IMR-90 (cell line): ENCODE measurements at regions not wholly inside any gene's neighbourhood (a gene's known extent, or its start where the extent isn't known, plus 50 kb on each side); places are given as distances from the start of the nearest gene placed in this dataset.

Experiments
- ATAC-seq: fragments of 200-7000 bp; cut with Tn5 transposase; 2 replicates; pipeline ENCODE4 v1.9.1; 2020; ENCODE audit warnings: low read depth, mild to moderate bottlenecking, moderate library complexity
- BruUV-seq: library from RNA; stranded (reverse); fragments of 400-500 nt; replicated peaks from 2 replicates; lab custom pipeline; 2021; lab: Mats Ljungman, UMichigan
- CTCF ChIA-PET: fragments of 300-600 bp; formaldehyde crosslinking; extraction: SDS; loops from one replicate; lab custom pipeline; 2021; ENCODE audit warnings: antibody characterized with exemption; lab: Yijun Ruan, JAX
- POLR2A ChIA-PET: fragments of 300-600 bp; sonication (Branson Sonifier 250); formaldehyde crosslinking; loops from one replicate; lab custom pipeline; 2022; ENCODE audit warnings: antibody characterized with exemption; ENCODE audit not compliant: unreplicated experiment; lab: Charles Lee
- DNase-seq: peaks from one replicate; pipeline ENCODE4 v3.0.0; 2013
- H2AFZ ChIP-seq: replicated peaks from 2 replicates; pipeline ENCODE3; 2013; ENCODE audit warnings: low read length, mild to moderate bottlenecking; ENCODE audit not compliant: poor library complexity
- H2AK5ac ChIP-seq: 2 replicates; pipeline ENCODE4 v1.6.1; 2013; ENCODE audit warnings: low read depth, low read length, inconsistent platforms
- H2AK9ac ChIP-seq: replicated peaks from 2 replicates; pipeline ENCODE3; 2013; ENCODE audit warnings: mild to moderate bottlenecking, low read depth, low read length, moderate library complexity; ENCODE audit not compliant: poor library complexity
- H2BK120ac ChIP-seq: 2 replicates; pipeline ENCODE4 v1.6.1; 2013; ENCODE audit warnings: low read depth, low read length, inconsistent platforms
- H2BK15ac ChIP-seq: 3 replicates; pipeline ENCODE4 v1.6.1; 2013; ENCODE audit warnings: low read depth, low read length, inconsistent platforms
- H2BK20ac ChIP-seq: 2 replicates; pipeline ENCODE4 v1.6.1; 2013; ENCODE audit warnings: low read depth, mild to moderate bottlenecking, inconsistent platforms, low read length, moderate library complexity
- H2BK5ac ChIP-seq: 2 replicates; pipeline ENCODE4 v1.6.1; 2013; ENCODE audit warnings: mild to moderate bottlenecking, low read depth, low read length, inconsistent platforms; ENCODE audit not compliant: poor library complexity, severe bottlenecking
- H3K14ac ChIP-seq: replicated peaks from 2 replicates; pipeline ENCODE4 v1.6.1; 2013; ENCODE audit warnings: low read depth, low read length, inconsistent platforms
- H3K18ac ChIP-seq: 2 replicates; pipeline ENCODE4 v1.6.1; 2013; ENCODE audit warnings: low read depth, low read length, control low read depth
- H3K23ac ChIP-seq: 2 replicates; pipeline ENCODE4 v1.6.1; 2013; ENCODE audit warnings: low read depth, low read length, inconsistent platforms
- H3K27ac ChIP-seq: 2 replicates; pipeline ENCODE4 v1.5.1; 2013; ENCODE audit warnings: mild to moderate bottlenecking, control low read depth, low read length; ENCODE audit not compliant: insufficient read depth
- H3K27me3 ChIP-seq: 2 replicates; pipeline ENCODE4 v1.6.1; 2013; ENCODE audit warnings: low read length; ENCODE audit not compliant: control insufficient read depth, insufficient read depth
- H3K36me3 ChIP-seq: 2 replicates; pipeline ENCODE4 v1.6.1; 2013; ENCODE audit warnings: low read length, mixed read lengths; ENCODE audit not compliant: control insufficient read depth, insufficient read depth
- H3K4ac ChIP-seq: 2 replicates; pipeline ENCODE4 v1.6.1; 2013; ENCODE audit warnings: low read depth, low read length, inconsistent platforms
- H3K4me1 ChIP-seq: 2 replicates; pipeline ENCODE4 v1.6.1; 2013; ENCODE audit warnings: low read length, mixed read lengths; ENCODE audit not compliant: control insufficient read depth, insufficient read depth
- H3K4me2 ChIP-seq: 2 replicates; pipeline ENCODE4 v1.6.1; 2013; ENCODE audit warnings: low read depth, mild to moderate bottlenecking, control low read depth, low read length, moderate library complexity
- H3K4me3 ChIP-seq: 2 replicates; pipeline ENCODE4 v1.5.1; 2013; ENCODE audit warnings: low read depth, mild to moderate bottlenecking, control low read depth, low read length, moderate library complexity; ENCODE audit not compliant: insufficient read depth
- H3K56ac ChIP-seq: 2 replicates; pipeline ENCODE4 v1.6.1; 2013; ENCODE audit warnings: low read length, inconsistent platforms; ENCODE audit not compliant: insufficient read depth; ENCODE audit errors: extremely low read depth
- H3K79me1 ChIP-seq, 2 experiments: 2 replicates each; pipeline ENCODE4 v1.6.1; 2013; ENCODE audit warnings: low read length in 2 of 2, inconsistent platforms in 1 of 2, low read depth in 1 of 2
- H3K9ac ChIP-seq: 2 replicates; pipeline ENCODE4 v1.6.1; 2013; ENCODE audit warnings: low read depth, low read length, control low read depth
- H3K9me1 ChIP-seq: 2 replicates; pipeline ENCODE4 v1.6.1; 2013; ENCODE audit warnings: low read length, inconsistent platforms; ENCODE audit not compliant: insufficient read depth
- H3K9me3 ChIP-seq: 2 replicates; pipeline ENCODE4 v1.6.1; 2013; ENCODE audit warnings: low read length; ENCODE audit not compliant: control insufficient read depth, insufficient read depth
- H4K20me1 ChIP-seq: 2 replicates; pipeline ENCODE4 v1.6.1; 2013; ENCODE audit warnings: low read length, inconsistent platforms; ENCODE audit not compliant: insufficient read depth
- H4K5ac ChIP-seq: 2 replicates; pipeline ENCODE4 v1.6.1; 2013; ENCODE audit warnings: mild to moderate bottlenecking, low read depth, low read length, control low read depth
- H4K8ac ChIP-seq, 2 experiments: 2 replicates each; pipeline ENCODE4 v1.6.1; 2013; ENCODE audit warnings: low read depth in 2 of 2, low read length in 2 of 2, control low read depth in 1 of 2, inconsistent platforms in 1 of 2
- H4K91ac ChIP-seq: 2 replicates; pipeline ENCODE4 v1.6.1; 2013; ENCODE audit warnings: low read depth, low read length, inconsistent platforms; ENCODE audit not compliant: insufficient read depth
- BHLHE40 ChIP-seq: fragments of 150-350 bp; IDR thresholded peaks from 2 replicates; pipeline ENCODE4 v1.6.1; 2016; ENCODE audit warnings: mild to moderate bottlenecking, low read depth, low read length
- CEBPB ChIP-seq: IDR thresholded peaks from 2 replicates; pipeline ENCODE4 v1.6.1; 2012; ENCODE audit warnings: low read depth, low read length, improper control_type of control experiment
- CHD1 ChIP-seq: IDR thresholded peaks from 2 replicates; pipeline ENCODE4 v1.6.1; 2012; ENCODE audit warnings: low read depth, low read length, improper control_type of control experiment
- CTCF ChIP-seq: conservative IDR thresholded peaks from 2 replicates; pipeline ENCODE4 v1.5.1; 2012; ENCODE audit warnings: mild to moderate bottlenecking, low read depth, low read length, improper control_type of control experiment
- ELK1 ChIP-seq: fragments of 150-350 bp; IDR thresholded peaks from 2 replicates; pipeline ENCODE4 v1.6.1; 2016; ENCODE audit warnings: low read depth, mild to moderate bottlenecking, low read length, moderate library complexity, borderline replicate concordance
- FOS ChIP-seq: fragments of 150-350 bp; IDR thresholded peaks from 2 replicates; pipeline ENCODE4 v1.6.1; 2016; ENCODE audit warnings: low read depth, low read length
- MAZ ChIP-seq: IDR thresholded peaks from 2 replicates; pipeline ENCODE4 v1.6.1; 2012; ENCODE audit warnings: low read depth, mild to moderate bottlenecking, low read length, improper control_type of control experiment, moderate library complexity, borderline replicate concordance
- NFE2L2 ChIP-seq: fragments of 150-350 bp; IDR thresholded peaks from 2 replicates; pipeline ENCODE4 v1.6.1; 2016; ENCODE audit warnings: low read depth, mild to moderate bottlenecking, low read length
- POLR2A ChIP-seq: IDR thresholded peaks from 2 replicates; pipeline ENCODE4 v1.6.1; 2012; ENCODE audit warnings: mild to moderate bottlenecking, low read depth, low read length
- RAD21 ChIP-seq: IDR thresholded peaks from 2 replicates; pipeline ENCODE4 v1.6.1; 2012; ENCODE audit warnings: low read length, improper control_type of control experiment
- RCOR1 ChIP-seq: IDR thresholded peaks from 2 replicates; pipeline ENCODE4 v1.6.1; 2012; ENCODE audit warnings: mild to moderate bottlenecking, low read length, improper control_type of control experiment; ENCODE audit not compliant: insufficient replicate concordance
- RFX5 ChIP-seq: IDR thresholded peaks from 2 replicates; pipeline ENCODE4 v1.8.0; 2012; ENCODE audit warnings: low read depth, mild to moderate bottlenecking, low read length, moderate library complexity
- SMC3 ChIP-seq: fragments of 150-350 bp; IDR thresholded peaks from 2 replicates; pipeline ENCODE4 v1.6.1; 2016; ENCODE audit warnings: low read depth, mild to moderate bottlenecking, antibody characterized with exemption, low read length, moderate library complexity
- dilution Hi-C: fragments of 300-500 bp; cut with HindIII; formaldehyde crosslinking; loops from one replicate; pipeline ENCODE4 v1.14.3; 2018; ENCODE audit warnings: low sequenced_read_pairs; ENCODE audit not compliant: unreplicated experiment
- in situ Hi-C: fragments of 300-500 bp; cut with MboI; formaldehyde crosslinking; loops from 3 replicates; pipeline ENCODE4 v1.14.3; 2019; ENCODE audit warnings: low sequenced_read_pairs, inconsistent platforms, mixed read lengths
- intact Hi-C: fragments of 100-400 bp; cut with micrococcal nuclease; formaldehyde crosslinking; loops from 2 replicates; pipeline ENCODE4 v1.10.0; 2022
- TF ChIP-seq, protein P1 (sequence below): fragments of 150-350 bp; IDR thresholded peaks from 2 replicates; pipeline ENCODE4 v1.6.1; 2017; ENCODE audit warnings: mild to moderate bottlenecking, antibody characterized with exemption, low read length, low read depth

DNA sequence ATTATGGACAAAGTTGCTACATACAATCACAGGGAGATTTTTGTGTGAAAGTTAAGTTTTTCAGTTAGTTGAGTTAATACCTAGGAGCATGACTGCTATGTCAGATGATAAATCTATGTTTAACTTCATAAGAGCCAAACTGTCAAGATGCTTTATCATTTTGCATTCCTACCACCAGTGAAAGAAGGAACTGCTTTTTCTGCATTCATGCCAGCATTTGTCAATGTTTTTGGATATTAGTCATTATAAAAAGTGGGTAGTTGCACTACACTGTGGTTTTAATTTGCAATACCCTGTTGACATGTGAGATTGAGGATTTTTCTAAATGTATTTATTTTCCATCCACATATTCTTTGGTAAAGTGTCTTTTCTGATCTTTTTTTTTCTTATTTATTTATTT, 434.0 kb upstream of the MON1B start:
- no peaks in the 10 kb centered on the region for H3K36me3 ChIP-seq
- intact Hi-C loops: no loop called here
- H3K4me1 ChIP-seq: no peaks in the 10 kb centered on the region
- H3K4ac ChIP-seq: no peak overlapping the region
- TF ChIP-seq, protein P1, sequence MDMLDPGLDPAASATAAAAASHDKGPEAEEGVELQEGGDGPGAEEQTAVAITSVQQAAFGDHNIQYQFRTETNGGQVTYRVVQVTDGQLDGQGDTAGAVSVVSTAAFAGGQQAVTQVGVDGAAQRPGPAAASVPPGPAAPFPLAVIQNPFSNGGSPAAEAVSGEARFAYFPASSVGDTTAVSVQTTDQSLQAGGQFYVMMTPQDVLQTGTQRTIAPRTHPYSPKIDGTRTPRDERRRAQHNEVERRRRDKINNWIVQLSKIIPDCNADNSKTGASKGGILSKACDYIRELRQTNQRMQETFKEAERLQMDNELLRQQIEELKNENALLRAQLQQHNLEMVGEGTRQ: no peak
- TF ChIP-seq NFE2L2 (no peak), SMC3 (no peak), RAD21 (no peak), FOS (no peak), POLR2A (no peak), BHLHE40 (no peak), RCOR1 (no peak), RFX5 (no peak), CEBPB (no peak), CHD1 (no peak), ELK1 (no peak), MAZ (no peak), CTCF (no peak)
- no peak overlapping the region for H2AK9ac ChIP-seq
- H4K20me1 ChIP-seq: no peaks in the 10 kb centered on the region
- H3K14ac ChIP-seq: no peak overlapping the region
- H4K8ac ChIP-seq: no peak overlapping the region
- no peaks in the 10 kb centered on the region for H3K9me1 ChIP-seq
- H2BK15ac ChIP-seq: no peak overlapping the region
- no peak overlapping the region for H3K27ac ChIP-seq
- no peak for ATAC-seq
- DNase-seq: no peak
- H3K9me3 ChIP-seq: no peaks in the 10 kb centered on the region
- no peak overlapping the region for H3K4me3 ChIP-seq
- H2BK120ac ChIP-seq: no peak overlapping the region
- in situ Hi-C loops: no loop called here
- no peaks in the 10 kb centered on the region for H3K79me1 ChIP-seq
- no peak overlapping the region for H2AK5ac ChIP-seq
- H3K27me3 ChIP-seq: no peaks in the 10 kb centered on the region
- no peak overlapping the region for H2BK20ac ChIP-seq
- H4K91ac ChIP-seq: no peak overlapping the region
- H3K18ac ChIP-seq: no peak overlapping the region
- no peak overlapping the region for H3K4me2 ChIP-seq
- POLR2A ChIA-PET: no interaction called here
- BruUV-seq: no TSS peak
- H3K9ac ChIP-seq: no peak overlapping the region
- CTCF ChIA-PET: no interaction called here
- H4K5ac ChIP-seq: no peak overlapping the region
- no peak overlapping the region for H3K23ac ChIP-seq
- H2AFZ ChIP-seq: no peak overlapping the region
- dilution Hi-C loops: no loop called here
- H2BK5ac ChIP-seq: no peak overlapping the region
- no peak overlapping the region for H3K56ac ChIP-seq
